ENCODE measurements at regions not wholly inside any gene's neighbourhood (a gene's known extent, or its start where the extent isn't known, plus 50 kb on each side); places are given as distances from the start of the nearest gene placed in this dataset.

DNA sequence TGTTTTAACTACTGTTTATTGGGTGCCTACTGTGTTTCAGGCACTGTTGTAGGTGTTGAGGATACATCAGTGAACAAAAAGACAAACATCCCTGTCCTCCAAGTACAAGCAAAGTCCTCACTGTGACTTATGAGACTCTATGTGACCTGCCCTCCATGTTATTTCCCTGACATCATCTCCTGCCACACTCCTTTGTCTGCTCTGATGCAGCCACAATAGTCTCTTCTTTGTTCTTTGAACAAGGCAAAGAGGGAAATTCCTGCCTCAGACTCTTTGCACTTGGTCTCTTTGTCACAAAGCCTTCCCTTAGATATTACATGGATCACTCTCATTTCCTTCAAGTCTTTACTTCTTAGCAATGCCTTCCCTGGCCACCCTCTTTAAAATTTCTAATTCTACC, 240.1 kb upstream of the SRRM4 start:
- intact Hi-C loops (cut with DNase I) = no loop called here
- TF ChIP-seq, protein P1, sequence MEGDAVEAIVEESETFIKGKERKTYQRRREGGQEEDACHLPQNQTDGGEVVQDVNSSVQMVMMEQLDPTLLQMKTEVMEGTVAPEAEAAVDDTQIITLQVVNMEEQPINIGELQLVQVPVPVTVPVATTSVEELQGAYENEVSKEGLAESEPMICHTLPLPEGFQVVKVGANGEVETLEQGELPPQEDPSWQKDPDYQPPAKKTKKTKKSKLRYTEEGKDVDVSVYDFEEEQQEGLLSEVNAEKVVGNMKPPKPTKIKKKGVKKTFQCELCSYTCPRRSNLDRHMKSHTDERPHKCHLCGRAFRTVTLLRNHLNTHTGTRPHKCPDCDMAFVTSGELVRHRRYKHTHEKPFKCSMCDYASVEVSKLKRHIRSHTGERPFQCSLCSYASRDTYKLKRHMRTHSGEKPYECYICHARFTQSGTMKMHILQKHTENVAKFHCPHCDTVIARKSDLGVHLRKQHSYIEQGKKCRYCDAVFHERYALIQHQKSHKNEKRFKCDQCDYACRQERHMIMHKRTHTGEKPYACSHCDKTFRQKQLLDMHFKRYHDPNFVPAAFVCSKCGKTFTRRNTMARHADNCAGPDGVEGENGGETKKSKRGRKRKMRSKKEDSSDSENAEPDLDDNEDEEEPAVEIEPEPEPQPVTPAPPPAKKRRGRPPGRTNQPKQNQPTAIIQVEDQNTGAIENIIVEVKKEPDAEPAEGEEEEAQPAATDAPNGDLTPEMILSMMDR (IDR thresholded peaks at IDR 0.05) = no peak
- TF ChIP-seq POLR2A (IDR thresholded peaks at IDR 0.05) (no peak), EP300 (IDR thresholded peaks at IDR 0.05) (no peak)

GRCh38 chr12:118742431-118742830, 238.9 kb upstream of the SRRM4 start:
- Histone ChIP-seq H3K27me3 (no peaks in the 10 kb centered on the region), H3K4me3 (no peak overlapping the region), H3K4me1 (ENCODE audit: insufficient read depth) (no peaks in the 10 kb centered on the region), H3K27ac (no peak overlapping the region), H3K9me3 (no peaks in the 10 kb centered on the region), H3K36me3 (no peaks in the 10 kb centered on the region)
- intact Hi-C loops (cut with DNase I) = no loop called here
- no peak for DNase-seq
- TF ChIP-seq, protein P1 (IDR thresholded peaks at IDR 0.05) = no peak
- TF ChIP-seq POLR2A (IDR thresholded peaks at IDR 0.05) = no peak
- no peak for TF ChIP-seq EP300 (IDR thresholded peaks at IDR 0.05)
- 59 to 78% (median 69%) methylated on average over 3 of the region's 3 CpGs for WGBS, 3 donors

More for the DNA sequence above, 240.1 kb upstream of the SRRM4 start:
- H3K36me3 ChIP-seq = no peaks in the 10 kb centered on the region
- H3K27me3 ChIP-seq = no peaks in the 10 kb centered on the region
- H3K27ac ChIP-seq = no peak overlapping the region
- no peaks in the 10 kb centered on the region for H3K4me1 ChIP-seq (ENCODE audit: insufficient read depth)
- no peak for DNase-seq
- no peaks in the 10 kb centered on the region for H3K9me3 ChIP-seq
- no peak overlapping the region for H3K4me3 ChIP-seq

- H3K4me3 ChIP-seq = no peak overlapping the region
- DNase-seq = no peak
- no peaks in the 10 kb centered on the region for H3K9me3 ChIP-seq
- TF ChIP-seq POLR2A (IDR thresholded peaks at IDR 0.05) = no peak
- TF ChIP-seq EP300 (IDR thresholded peaks at IDR 0.05) = no peak
- 72 to 83% (median 82%) methylated on average over 4 of the region's 4 CpGs for whole genome bisulfite sequencing, 3 donors
- H3K27ac ChIP-seq = no peak overlapping the region
- H3K27me3 ChIP-seq = no peaks in the 10 kb centered on the region
- intact Hi-C loops (cut with DNase I) = no loop called here
- no peaks in the 10 kb centered on the region for H3K36me3 ChIP-seq
- no peaks in the 10 kb centered on the region for H3K4me1 ChIP-seq (ENCODE audit: insufficient read depth)
Measured at GRCh38 chr12:118743896-118744700, 237.2 kb upstream of the SRRM4 start.

- intact Hi-C loops (cut with DNase I) = no loop called here
- H3K36me3 ChIP-seq = no peaks in the 10 kb centered on the region
- no peaks in the 10 kb centered on the region for H3K27me3 ChIP-seq
- no peaks in the 10 kb centered on the region for H3K4me1 ChIP-seq (ENCODE audit: insufficient read depth)
- H3K27ac ChIP-seq = no peak overlapping the region
- no peaks in the 10 kb centered on the region for H3K9me3 ChIP-seq
- 56 to 74% (median 63%) methylated on average over 3 of the region's 3 CpGs for WGBS, 3 donors
- H3K4me3 ChIP-seq = no peak overlapping the region
- DNase-seq = no peak
- TF ChIP-seq, protein P1 (IDR thresholded peaks at IDR 0.05) = no peak
- no peak for TF ChIP-seq POLR2A (IDR thresholded peaks at IDR 0.05)
- TF ChIP-seq EP300 (IDR thresholded peaks at IDR 0.05) = no peak
Measured at GRCh38 chr12:118746176-118746575, 235.2 kb upstream of the SRRM4 start.

DNA sequence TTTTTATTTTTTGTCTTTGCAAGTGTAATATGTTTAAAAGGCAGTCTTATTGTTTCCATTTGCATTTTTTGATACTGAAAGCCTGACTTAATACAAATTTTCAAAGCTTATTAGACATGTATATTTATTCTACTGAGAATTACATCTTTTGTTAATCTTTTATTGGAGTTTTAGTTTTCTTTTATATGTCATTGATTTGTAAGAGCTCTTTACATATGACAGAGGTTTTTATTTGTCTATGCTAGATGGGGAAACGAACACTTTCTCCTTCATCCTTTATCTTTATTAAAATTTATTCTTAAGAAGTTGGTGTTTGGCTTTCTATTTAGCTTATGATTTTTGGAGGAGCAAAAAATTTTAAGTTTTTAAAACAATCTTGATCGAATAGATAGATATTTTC, 234.4 kb upstream of the SRRM4 start:
- H3K36me3 ChIP-seq = no peaks in the 10 kb centered on the region
- no peak for TF ChIP-seq EP300 (IDR thresholded peaks at IDR 0.05)
- TF ChIP-seq, protein P1 (IDR thresholded peaks at IDR 0.05) = no peak
- TF ChIP-seq POLR2A (IDR thresholded peaks at IDR 0.05) = no peak
- H3K4me1 ChIP-seq (ENCODE audit: insufficient read depth) = no peaks in the 10 kb centered on the region
- DNase-seq = no peak
- intact Hi-C loops (cut with DNase I) = no loop called here
- no peaks in the 10 kb centered on the region for H3K9me3 ChIP-seq
- no peaks in the 10 kb centered on the region for H3K27me3 ChIP-seq
- H3K4me3 ChIP-seq = no peak overlapping the region
- WGBS, 3 donors = 50 to 66% (median 54%) methylated on average over 2 of the region's 2 CpGs
- H3K27ac ChIP-seq = no peak overlapping the region
